SK-N-MC (cell line): ENCODE measurements at regions not wholly inside any gene's neighbourhood (a gene's known extent, or its start where the extent isn't known, plus 50 kb on each side); places are given as distances from the start of the nearest gene placed in this dataset.

Source experiments
- EZH2 ChIP-seq: fragments of 200-600 bp; sonication (generic); IDR thresholded peaks from one replicate; pipeline ENCODE4 v1.6.1; 2017; ENCODE audit warnings: antibody characterized with exemption
- POLR2AphosphoS5 ChIP-seq: IDR thresholded peaks from 2 replicates; pipeline ENCODE4 v1.6.1; 2012; ENCODE audit warnings: mild to moderate bottlenecking, low read depth, low read length, borderline replicate concordance

DNA sequence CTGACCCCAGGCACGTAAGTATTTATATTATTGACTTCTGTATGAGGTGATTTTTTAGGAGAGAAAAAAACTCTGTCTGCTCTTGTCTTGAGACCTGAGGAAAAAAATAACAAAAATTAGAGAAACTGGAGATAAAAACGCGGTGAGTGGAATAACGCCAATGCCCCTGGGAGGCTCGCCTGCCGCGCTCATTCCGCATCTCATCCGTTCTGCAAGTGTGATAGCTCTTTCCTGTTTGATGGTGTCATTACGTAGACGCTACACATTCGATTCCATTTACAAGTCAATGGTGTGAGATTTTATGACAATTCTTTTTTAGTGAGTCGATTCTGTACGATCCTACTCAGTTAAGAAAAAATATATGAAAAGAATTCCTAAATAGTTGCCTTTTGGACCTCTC, 194.3 kb upstream of the SMIM21 start:
- TF ChIP-seq POLR2AphosphoS5 (no peak), EZH2 (no peak)
